ENCODE measurements at regions not wholly inside any gene's neighbourhood (a gene's known extent, or its start where the extent isn't known, plus 50 kb on each side); places are given as distances from the start of the nearest gene placed in this dataset.

DNA sequence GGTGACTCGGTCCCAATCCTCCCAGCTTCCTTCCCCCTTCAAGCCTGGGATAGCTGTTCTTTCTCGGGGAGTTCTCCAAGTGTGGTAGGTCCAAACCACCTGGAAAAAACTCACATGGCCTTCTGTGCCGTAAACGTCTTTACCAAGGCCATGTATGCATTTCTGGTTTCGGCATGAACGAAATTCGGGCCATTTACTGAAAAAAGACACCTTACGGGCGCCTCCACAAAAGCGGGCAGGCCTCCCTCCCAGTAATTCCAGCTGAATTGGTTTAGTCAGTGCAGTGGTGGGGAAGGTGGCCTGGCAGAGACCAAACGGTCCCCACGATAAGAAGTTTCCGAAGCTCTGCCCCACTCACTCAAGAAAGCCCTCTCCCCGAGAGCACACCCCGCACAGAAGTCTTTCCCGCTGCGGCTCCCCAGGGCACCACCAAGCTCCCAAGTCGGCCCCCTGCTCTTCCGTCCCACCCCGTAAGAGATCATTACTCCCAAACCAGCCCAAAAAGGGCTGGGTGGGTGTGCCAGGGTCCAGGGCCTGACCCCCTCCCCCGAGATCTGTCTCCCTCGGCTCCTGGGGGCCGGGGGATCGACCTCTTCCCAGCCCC is 86.3 kb upstream of the MELK start:
- Histone ChIP-seq H3K27me3 (ENCODE audit: insufficient read depth, low read depth) (no peaks in the 10 kb centered on the region), H3K27ac (no peak overlapping the region), H3K4me2 (peak overlapping the region; percentile 80), H3F3A (ENCODE audit: insufficient read depth, low read depth) (no peaks in the 10 kb centered on the region), H3K9me2 (ENCODE audit: insufficient read depth) (no peaks in the 10 kb centered on the region), H3K4me1 (replicated peaks; ENCODE audit: insufficient read depth) (peaks cover 10% of the 10 kb centered on the region; the same call in 1 of the 2 replicates), H4K20me1 (ENCODE audit: insufficient read depth) (no peaks in the 10 kb centered on the region), H3K4me3 (peak overlapping the region; percentile 74), H3K9me3 (ENCODE audit: insufficient read depth, low read depth) (no peaks in the 10 kb centered on the region), H2AFZ (peak overlapping the region; percentile 74; the same call in 1 of the 2 replicates), H3K79me2 (ENCODE audit: low read depth) (peaks cover 21% of the 10 kb centered on the region), H3K36me3 (ENCODE audit: low read depth) (no peaks in the 10 kb centered on the region)
- no peak for TF ChIP-seq EZH2 (IDR thresholded peaks at IDR 0.05; ENCODE audit: low read depth)
- TF ChIP-seq, protein P1, sequence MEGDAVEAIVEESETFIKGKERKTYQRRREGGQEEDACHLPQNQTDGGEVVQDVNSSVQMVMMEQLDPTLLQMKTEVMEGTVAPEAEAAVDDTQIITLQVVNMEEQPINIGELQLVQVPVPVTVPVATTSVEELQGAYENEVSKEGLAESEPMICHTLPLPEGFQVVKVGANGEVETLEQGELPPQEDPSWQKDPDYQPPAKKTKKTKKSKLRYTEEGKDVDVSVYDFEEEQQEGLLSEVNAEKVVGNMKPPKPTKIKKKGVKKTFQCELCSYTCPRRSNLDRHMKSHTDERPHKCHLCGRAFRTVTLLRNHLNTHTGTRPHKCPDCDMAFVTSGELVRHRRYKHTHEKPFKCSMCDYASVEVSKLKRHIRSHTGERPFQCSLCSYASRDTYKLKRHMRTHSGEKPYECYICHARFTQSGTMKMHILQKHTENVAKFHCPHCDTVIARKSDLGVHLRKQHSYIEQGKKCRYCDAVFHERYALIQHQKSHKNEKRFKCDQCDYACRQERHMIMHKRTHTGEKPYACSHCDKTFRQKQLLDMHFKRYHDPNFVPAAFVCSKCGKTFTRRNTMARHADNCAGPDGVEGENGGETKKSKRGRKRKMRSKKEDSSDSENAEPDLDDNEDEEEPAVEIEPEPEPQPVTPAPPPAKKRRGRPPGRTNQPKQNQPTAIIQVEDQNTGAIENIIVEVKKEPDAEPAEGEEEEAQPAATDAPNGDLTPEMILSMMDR (conservative IDR thresholded peaks at IDR 0.05): no peak
- intact Hi-C loops (cut with micrococcal nuclease; ENCODE audit: unreplicated experiment): no loop called here
- CTCF ChIA-PET: interaction anchor here (0.5 to 0.6 kb wide), 2 partner anchors 64 to 494 kb away, joined by 3 to 4 read pairs; no protein-coding TSS in a partner anchor
- POLR2A ChIA-PET (ENCODE audit: unreplicated experiment): interaction anchor here (0.5 to 0.7 kb wide), 4 partner anchors 14 to 972 kb away, joined by 3 to 7 read pairs (median 5); partner anchors contain the start of gene RNF38
- DNase-seq: peak in 1 of 2 experiments; percentile 1
- no TSS peak for BruUV-seq (replicated peaks)

DNA sequence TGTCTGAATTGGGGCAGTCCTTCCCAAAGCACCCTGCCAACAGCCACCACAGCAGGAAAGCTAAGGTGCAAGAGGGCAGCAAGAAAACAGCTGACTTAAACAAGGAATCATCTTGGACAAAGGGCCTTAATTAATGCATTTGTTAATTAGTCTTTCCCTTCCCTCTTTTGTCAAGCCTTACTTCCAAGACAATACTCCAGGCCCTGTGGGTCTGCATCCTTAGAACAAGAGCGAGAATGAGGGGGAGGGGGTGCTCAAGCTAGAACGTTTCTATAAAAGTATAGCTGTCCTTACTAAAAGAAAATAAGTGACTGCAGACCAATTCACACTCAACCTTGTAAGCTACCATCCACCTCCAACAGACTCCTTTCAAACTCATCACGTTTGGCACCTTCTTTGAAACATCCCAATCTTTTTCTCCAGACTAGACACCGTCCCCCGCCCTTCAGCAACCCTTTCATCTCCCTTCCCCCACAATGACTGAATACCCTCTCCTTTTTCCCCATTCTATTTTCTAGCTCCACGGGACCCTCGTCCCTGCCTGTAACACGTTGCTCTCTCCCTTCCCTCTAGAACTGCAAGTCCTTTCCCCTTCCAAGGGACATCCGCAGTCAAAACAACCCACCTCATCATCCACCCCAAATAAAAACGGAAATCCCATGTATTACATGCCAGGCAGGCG is 85.7 kb upstream of the RNF38 start:
- H3F3A ChIP-seq (ENCODE audit: insufficient read depth, low read depth): no peaks in the 10 kb centered on the region
- H3K4me1 ChIP-seq (replicated peaks; ENCODE audit: insufficient read depth): peaks cover 10% of the 10 kb centered on the region; the same call in 1 of the 2 replicates
- peak overlapping the region; percentile 80 for H3K4me2 ChIP-seq
- ChIA-PET CTCF (interaction anchor here (0.5 to 0.6 kb wide), 2 partner anchors 64 to 495 kb away, joined by 3 to 4 read pairs; no protein-coding TSS in a partner anchor), POLR2A (ENCODE audit: unreplicated experiment) (interaction anchor here (0.5 to 0.7 kb wide), 4 partner anchors 14 to 972 kb away, joined by 3 to 7 read pairs (median 5); partner anchors contain the start of gene RNF38)
- intact Hi-C loops (cut with micrococcal nuclease; ENCODE audit: unreplicated experiment): no loop called here
- H3K79me2 ChIP-seq (ENCODE audit: low read depth): peaks cover 21% of the 10 kb centered on the region
- H3K9me3 ChIP-seq (ENCODE audit: insufficient read depth, low read depth): no peaks in the 10 kb centered on the region
- TF ChIP-seq, protein P1 (conservative IDR thresholded peaks at IDR 0.05): no peak
- no peak for TF ChIP-seq EZH2 (IDR thresholded peaks at IDR 0.05; ENCODE audit: low read depth)
- DNase-seq: no peak
- H3K4me3 ChIP-seq: peak overlapping the region; percentile 74
- H4K20me1 ChIP-seq (ENCODE audit: insufficient read depth): no peaks in the 10 kb centered on the region
- no peak overlapping the region for H3K27ac ChIP-seq
- no peaks in the 10 kb centered on the region for H3K36me3 ChIP-seq (ENCODE audit: low read depth)
- peak overlapping the region; percentile 74; the same call in 1 of the 2 replicates for H2AFZ ChIP-seq
- BruUV-seq (replicated peaks): TSS peak; percentile 28
- H3K9me2 ChIP-seq (ENCODE audit: insufficient read depth): no peaks in the 10 kb centered on the region
- no peaks in the 10 kb centered on the region for H3K27me3 ChIP-seq (ENCODE audit: insufficient read depth, low read depth)

DNA sequence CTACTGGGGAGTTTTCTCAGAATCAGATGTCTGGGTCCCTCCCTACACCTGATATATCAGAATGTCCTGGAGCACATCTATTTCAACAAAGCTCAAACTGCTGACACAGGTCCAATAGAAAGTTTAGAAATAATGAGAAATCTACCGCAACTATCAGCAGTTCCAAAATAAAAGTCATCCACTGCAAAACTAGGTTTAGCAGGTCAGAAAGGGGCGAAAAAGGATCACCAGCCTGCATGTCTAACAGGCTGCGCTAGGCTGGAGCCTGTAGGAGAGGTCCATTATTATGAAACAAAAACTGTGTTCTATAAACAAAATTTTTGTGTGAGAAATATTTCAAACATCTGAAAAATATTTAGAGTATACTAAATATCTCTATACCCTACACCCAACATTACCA is 84.1 kb upstream of the RNF38 start:
- no peak overlapping the region for H3K27ac ChIP-seq
- TF ChIP-seq EZH2 (IDR thresholded peaks at IDR 0.05; ENCODE audit: low read depth): no peak
- TF ChIP-seq, protein P1 (conservative IDR thresholded peaks at IDR 0.05): no peak
- no peaks in the 10 kb centered on the region for H3K9me2 ChIP-seq (ENCODE audit: insufficient read depth)
- no peaks in the 10 kb centered on the region for H3F3A ChIP-seq (ENCODE audit: insufficient read depth, low read depth)
- H3K9me3 ChIP-seq (ENCODE audit: insufficient read depth, low read depth): no peaks in the 10 kb centered on the region
- ChIA-PET CTCF (interaction anchor here (0.5 kb wide), 1 partner anchor 113 kb away, joined by 3 read pairs; no protein-coding TSS in a partner anchor), POLR2A (ENCODE audit: unreplicated experiment) (interaction anchor here (0.7 kb wide), 1 partner anchor 68 kb away, joined by 3 read pairs; no protein-coding TSS in a partner anchor)
- H3K4me3 ChIP-seq: no peak overlapping the region
- peaks cover 21% of the 10 kb centered on the region for H3K79me2 ChIP-seq (ENCODE audit: low read depth)
- no peaks in the 10 kb centered on the region for H3K27me3 ChIP-seq (ENCODE audit: insufficient read depth, low read depth)
- DNase-seq: no peak
- H3K4me2 ChIP-seq: no peak overlapping the region
- no peaks in the 10 kb centered on the region for H3K36me3 ChIP-seq (ENCODE audit: low read depth)
- H4K20me1 ChIP-seq (ENCODE audit: insufficient read depth): no peaks in the 10 kb centered on the region
- intact Hi-C loops (cut with micrococcal nuclease; ENCODE audit: unreplicated experiment): no loop called here
- no peak overlapping the region for H2AFZ ChIP-seq
- peaks cover 10% of the 10 kb centered on the region; the same call in 1 of the 2 replicates for H3K4me1 ChIP-seq (replicated peaks; ENCODE audit: insufficient read depth)
- no TSS peak for BruUV-seq (replicated peaks)

Data from PC-9 (cell line).